HAP-1 (cell line): ENCODE measurements at regions not wholly inside any gene's neighbourhood (a gene's known extent, or its start where the extent isn't known, plus 50 kb on each side); places are given as distances from the start of the nearest gene placed in this dataset.
"Not testable (repeated sequence)": the region's sequence is repeated elsewhere in the genome, so short reads cannot be mapped to it uniquely, and the experiment has no call there.

Source experiments
- DNase-seq, 2 experiments: peaks; one replicate each; pipeline ENCODE4 v3.0.0-alpha.2; 2016 to 2020; ENCODE audit warnings: low spot score in 2 of 2
- H3K27me3 ChIP-seq: fragments of 250-450 bp; sonication (Bioruptor Pico); 2 replicates; pipeline ENCODE4 v1.5.1; 2020; ENCODE audit warnings: low read depth, mild to moderate bottlenecking, moderate library complexity
- H3K36me3 ChIP-seq: fragments of 250-450 bp; sonication (Bioruptor Pico); replicated peaks from 2 replicates; pipeline ENCODE4 v1.5.1; 2020; ENCODE audit warnings: mild to moderate bottlenecking
- H3K4me1 ChIP-seq: fragments of 250-450 bp; sonication (Bioruptor Pico); 2 replicates; pipeline ENCODE4 v1.5.1; 2020; ENCODE audit warnings: mild to moderate bottlenecking
- H3K4me3 ChIP-seq: fragments of 250-450 bp; sonication (Bioruptor Pico); 2 replicates; pipeline ENCODE4 v1.5.1; 2020; ENCODE audit warnings: mild to moderate bottlenecking, moderate library complexity
- H3K9me3 ChIP-seq: fragments of 250-450 bp; sonication (Bioruptor Pico); 2 replicates; pipeline ENCODE4 v1.5.1; 2020; ENCODE audit warnings: mild to moderate bottlenecking, moderate library complexity
- in situ Hi-C: fragments of 300-500 bp; cut with MboI; formaldehyde crosslinking; loops from 3 replicates; pipeline ENCODE4 v1.14.3; 2020; ENCODE audit warnings: low sequenced_read_pairs, inconsistent platforms, mixed read lengths

DNA sequence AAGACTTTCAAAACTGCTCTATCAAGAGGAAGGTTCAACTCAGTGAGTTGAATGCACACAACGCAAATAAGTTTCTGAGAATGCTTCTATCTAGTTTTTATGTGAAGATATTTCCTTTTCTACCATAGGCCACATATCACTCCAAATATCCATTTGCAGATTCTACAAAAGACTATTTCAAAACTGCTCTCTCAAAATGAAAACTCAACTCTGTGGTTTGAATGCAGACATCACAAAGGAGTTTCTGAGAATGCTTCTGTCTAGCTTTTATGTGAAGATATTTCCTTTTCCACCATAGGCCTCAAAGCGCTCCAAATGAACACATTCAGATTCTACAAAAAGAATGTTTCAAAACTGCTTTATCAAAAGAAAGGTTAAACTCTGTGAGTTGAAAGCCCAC is 1093.1 kb upstream of the DEFB115 start:
- H3K9me3 ChIP-seq, H3K4me1 ChIP-seq, H3K27me3 ChIP-seq, H3K36me3 ChIP-seq, DNase-seq, in situ Hi-C loops, H3K4me3 ChIP-seq: not testable (repeated sequence)

DNA sequence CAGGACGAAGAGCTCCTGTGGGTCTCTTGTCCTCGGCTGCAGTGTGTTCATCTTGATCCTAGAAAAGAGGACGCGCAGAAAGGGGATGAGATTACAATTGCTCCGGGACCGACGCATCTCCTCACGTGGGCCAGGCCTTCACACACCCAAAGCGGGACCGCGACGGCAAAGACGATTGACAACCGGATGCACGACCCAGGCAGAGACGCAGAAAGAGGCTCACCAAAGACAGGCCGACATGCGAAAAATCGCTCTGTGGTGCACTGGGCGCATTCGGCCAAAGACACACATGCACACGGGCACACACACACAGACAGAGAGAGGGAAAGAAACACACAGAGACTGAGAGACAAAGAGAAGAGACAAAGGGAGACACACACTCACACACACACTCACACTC is 1089.9 kb upstream of the DEFB115 start:
- Histone ChIP-seq H3K9me3 (no peaks in the 10 kb centered on the region), H3K4me3 (no peak overlapping the region)
- in situ Hi-C loops = no loop called here

DNA sequence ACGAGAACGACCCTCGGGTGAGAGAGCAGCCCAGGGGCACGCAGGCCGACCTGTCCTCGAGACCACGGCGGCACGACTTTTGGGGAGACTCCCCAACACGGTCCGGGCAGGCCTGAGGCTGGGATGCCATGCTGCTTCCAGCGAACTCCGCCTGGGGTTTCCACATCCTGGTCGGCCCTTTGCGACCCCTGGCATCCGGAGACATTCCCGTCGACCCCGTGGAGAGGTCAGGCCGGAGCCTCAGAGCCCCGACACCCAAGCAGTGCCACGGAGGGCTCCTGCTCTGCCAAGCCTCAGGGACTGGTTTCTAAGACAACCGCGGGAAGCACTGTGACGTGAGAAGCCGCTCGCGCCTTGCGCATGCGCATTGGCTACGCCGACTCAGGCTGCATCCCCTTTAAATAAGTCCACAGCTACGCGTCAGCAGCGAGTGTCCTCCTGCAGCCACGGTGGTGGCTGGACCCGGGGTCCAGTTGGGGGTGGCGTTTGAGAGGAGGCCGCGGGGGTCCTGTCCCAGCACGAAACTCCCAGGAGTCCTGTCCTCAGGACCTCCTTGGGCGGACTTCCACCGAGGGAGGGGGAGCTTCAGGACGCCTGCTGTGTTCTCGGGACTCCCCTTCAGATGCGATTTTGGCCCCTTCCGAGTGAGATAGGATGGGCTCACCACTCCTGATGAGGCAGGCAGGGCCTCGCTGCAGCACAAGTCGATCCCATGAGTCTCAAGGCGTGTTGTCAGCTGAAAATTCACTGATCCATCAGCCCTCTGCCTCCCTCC is 1089.3 kb upstream of the DEFB115 start:
- no peaks in the 10 kb centered on the region for H3K9me3 ChIP-seq
- H3K4me1 ChIP-seq = no peaks in the 10 kb centered on the region
- no peaks in the 10 kb centered on the region for H3K36me3 ChIP-seq
- no peak for DNase-seq
- in situ Hi-C loops = no loop called here
- H3K27me3 ChIP-seq = no peaks in the 10 kb centered on the region
- no peak overlapping the region for H3K4me3 ChIP-seq

More for the DNA sequence above, 1089.9 kb upstream of the DEFB115 start:
- Histone ChIP-seq H3K27me3 (no peaks in the 10 kb centered on the region), H3K36me3 (no peaks in the 10 kb centered on the region), H3K4me1 (no peaks in the 10 kb centered on the region)
- no peak for DNase-seq

DNA sequence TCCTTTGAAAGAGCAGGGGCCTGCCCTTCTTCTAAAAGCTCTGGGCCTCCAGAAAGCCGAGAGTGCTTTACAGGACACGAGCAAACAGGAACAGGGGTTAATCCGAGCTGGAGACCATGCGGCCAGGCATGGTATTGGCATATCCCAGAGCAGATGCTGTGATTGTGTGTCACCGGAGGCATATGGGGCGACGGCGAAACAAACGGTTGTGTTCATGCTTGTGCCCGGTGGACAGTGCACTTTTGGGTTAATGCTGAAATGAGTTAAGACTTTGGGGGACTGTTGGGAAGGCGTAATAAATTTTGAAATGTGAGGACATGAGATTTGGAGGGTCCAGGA is 1088.7 kb upstream of the DEFB115 start:
- H3K4me3 ChIP-seq = no peak overlapping the region
- no peaks in the 10 kb centered on the region for H3K36me3 ChIP-seq
- no peaks in the 10 kb centered on the region for H3K4me1 ChIP-seq
- no peak for DNase-seq
- H3K9me3 ChIP-seq = no peaks in the 10 kb centered on the region
- in situ Hi-C loops = no loop called here
- H3K27me3 ChIP-seq = no peaks in the 10 kb centered on the region

DNA sequence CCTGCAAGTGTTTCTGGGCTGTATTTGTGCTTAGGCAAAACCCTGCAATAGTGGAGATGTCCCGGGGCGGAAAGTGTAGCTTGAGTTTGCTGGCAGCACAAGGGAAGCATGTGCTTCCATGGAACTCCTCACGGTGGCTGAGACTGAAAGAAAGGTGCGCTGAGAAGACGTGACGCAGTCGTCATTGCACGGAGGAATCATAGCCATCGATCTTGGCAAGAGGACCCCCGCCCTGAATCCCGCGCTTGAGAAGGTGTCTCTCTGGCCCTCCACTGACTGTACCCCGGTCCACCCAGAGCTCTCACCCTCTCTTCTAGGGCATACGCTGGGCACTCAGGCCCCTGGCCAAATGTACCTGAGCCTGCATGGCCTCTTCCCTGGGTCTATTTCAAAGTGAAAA is 1081.8 kb upstream of the DEFB115 start:
- in situ Hi-C loops = no loop called here
- no peaks in the 10 kb centered on the region for H3K4me1 ChIP-seq
- no peaks in the 10 kb centered on the region for H3K9me3 ChIP-seq
- H3K36me3 ChIP-seq = no peaks in the 10 kb centered on the region
- H3K4me3 ChIP-seq = no peak overlapping the region
- DNase-seq = no peak
- no peaks in the 10 kb centered on the region for H3K27me3 ChIP-seq

DNA sequence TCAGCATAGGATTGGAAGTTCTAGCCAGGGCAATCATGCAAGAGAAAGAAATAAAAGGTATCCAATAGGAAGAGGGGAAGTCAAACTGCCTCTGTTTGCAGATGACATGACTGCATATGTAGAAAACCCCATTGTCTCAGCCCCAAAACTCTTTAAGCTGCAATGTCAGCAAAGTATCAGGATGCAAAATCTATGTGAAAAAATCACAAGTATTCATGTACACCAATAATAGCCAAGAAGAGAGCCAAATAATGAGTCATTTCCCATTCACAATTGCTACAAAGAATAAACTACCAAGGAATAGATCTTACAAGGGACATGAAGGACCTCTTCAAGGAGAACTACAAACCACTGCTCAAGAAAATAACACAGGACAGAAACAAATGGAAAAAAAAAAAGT is 1074.3 kb upstream of the DEFB115 start:
- H3K4me3 ChIP-seq, H3K4me1 ChIP-seq, H3K36me3 ChIP-seq, DNase-seq, H3K27me3 ChIP-seq, in situ Hi-C loops, H3K9me3 ChIP-seq: not testable (repeated sequence)

DNA sequence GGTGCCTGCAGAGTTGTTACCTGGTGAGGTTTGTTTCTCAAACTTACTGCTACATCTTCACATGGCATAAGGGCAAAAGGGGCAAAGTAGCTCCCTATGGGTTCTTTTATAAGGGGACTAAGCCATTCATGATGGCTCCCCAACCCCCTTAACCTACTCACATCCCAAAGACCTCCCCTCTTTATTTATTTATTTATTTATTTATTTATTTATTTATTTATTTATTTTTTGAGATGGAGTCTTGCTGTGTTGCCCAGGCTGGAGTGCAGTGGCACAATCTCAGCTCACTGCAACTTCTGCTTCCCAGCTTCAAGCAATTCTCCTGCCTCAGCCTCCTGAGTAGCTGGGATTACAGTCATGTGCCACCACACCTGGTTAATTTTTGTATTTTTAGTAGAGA is 1065.7 kb upstream of the DEFB115 start:
- H3K4me3 ChIP-seq, H3K9me3 ChIP-seq, H3K27me3 ChIP-seq, H3K36me3 ChIP-seq, in situ Hi-C loops, DNase-seq, H3K4me1 ChIP-seq: not testable (repeated sequence)

DNA sequence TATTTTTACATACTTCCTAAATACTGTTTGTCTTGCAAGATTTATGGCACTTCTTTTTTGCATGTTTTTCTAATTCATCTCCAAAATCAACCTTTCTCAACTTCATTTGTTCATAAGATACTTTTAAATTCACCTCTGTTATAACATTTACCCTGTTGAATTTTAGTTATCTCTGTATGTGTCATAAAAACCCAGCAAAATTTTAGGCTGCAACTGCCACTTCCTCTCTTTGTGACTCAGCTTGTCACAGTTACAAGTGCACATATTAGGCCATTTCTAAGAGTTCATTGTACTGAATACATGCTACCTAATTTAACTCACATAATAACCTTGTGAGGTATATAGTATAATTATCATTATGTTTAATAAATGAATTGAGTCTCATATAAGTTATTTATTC is 1023.0 kb upstream of the DEFB115 start:
- in situ Hi-C loops, H3K4me1 ChIP-seq, H3K27me3 ChIP-seq, H3K9me3 ChIP-seq, H3K36me3 ChIP-seq, DNase-seq, H3K4me3 ChIP-seq: not testable (repeated sequence)

DNA sequence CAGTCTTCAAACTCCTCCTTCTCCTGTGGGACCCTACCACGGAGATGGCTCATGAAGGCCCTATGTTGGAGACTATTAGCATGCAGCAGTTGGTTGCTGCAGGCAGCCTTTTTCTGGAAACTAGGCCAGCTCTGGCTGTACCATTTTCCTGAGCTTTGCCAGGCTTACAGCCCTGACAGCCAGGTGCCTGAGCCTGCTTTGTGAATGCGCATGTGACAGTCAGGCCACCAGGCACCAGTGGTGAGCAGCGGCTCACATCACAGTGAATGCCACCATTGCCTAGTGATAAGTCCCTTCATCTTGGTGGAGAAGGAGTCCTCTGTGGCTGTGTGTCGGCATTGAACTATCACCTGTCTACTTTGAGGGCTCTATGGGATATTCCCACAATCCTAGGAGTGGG is 982.4 kb upstream of the DEFB115 start:
- H3K4me3 ChIP-seq, H3K4me1 ChIP-seq, H3K27me3 ChIP-seq, H3K9me3 ChIP-seq, in situ Hi-C loops, DNase-seq, H3K36me3 ChIP-seq: not testable (repeated sequence)

DNA sequence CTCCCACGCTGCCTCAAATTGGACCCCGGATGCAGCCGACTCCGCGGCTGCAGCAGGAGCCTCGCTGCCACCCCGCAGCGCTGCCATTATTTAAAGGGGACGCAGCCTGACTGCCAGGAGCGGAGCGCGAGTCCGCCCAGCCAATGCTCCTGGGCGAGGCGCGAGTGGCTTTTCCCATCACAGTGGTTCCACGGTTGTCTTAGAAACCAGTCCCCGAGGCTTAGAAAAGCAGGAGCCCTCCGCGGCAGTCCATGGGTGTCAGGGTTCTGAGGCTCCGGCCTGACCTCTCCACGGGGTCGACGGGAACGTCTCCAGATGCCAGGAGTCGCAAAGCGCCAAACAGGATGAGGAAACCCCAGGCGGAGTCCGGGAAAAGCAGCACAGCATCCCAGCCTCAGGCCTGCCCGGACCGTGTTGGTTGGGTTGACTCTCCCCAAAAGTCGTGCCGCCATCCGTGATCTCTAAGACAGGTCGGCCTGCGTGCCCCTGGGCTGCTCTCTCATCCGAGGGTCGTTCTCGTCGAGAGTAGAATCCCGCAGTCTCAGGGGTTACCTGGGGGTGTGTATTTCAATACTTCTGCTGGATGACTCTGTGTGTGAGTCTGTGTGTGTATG is 975.8 kb upstream of the DEFB115 start:
- no peak for DNase-seq
- no peak overlapping the region for H3K4me3 ChIP-seq
- no peaks in the 10 kb centered on the region for H3K9me3 ChIP-seq
- no peaks in the 10 kb centered on the region for H3K4me1 ChIP-seq
- H3K36me3 ChIP-seq = no peaks in the 10 kb centered on the region
- in situ Hi-C loops = no loop called here
- H3K27me3 ChIP-seq = no peaks in the 10 kb centered on the region

DNA sequence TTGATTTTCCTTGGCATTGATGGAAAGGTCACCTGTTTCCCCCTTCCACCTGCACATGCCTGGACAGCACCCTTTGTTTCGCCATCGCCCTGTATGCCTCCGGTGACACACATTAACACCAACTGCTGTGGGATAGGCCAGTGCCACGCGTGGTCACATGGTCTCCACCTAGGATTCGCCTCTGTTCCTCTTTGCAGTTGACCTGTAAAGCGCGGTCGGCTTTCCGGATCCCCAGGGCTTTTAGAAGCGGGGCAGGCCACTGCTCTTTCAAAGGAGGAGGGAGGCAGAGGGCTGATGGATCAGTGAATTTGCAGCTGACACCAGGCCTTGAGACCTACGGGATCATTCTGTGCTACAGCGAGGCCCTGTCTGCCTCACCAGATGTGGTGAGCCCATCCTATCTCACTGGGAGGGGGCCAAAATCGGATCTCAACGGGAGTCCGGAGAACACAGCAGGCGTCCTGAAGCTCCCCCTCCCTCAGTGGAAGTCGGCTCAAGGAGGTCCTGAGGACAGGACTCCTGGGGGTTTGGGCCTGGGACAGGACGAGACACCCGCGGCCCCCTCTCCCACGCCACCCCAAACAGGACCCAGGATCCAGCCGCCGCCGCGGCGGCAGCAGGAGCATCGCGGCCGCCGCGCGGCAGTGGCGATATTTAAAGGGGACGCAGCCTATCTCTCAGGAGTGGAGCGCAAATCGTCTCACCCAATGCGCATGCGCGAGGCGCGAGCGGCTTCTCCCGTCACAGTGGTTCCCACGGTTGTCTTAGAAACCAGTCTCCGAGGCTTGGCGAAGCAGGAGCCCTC is 973.8 kb upstream of the DEFB115 start:
- H3K4me3 ChIP-seq, H3K36me3 ChIP-seq, H3K9me3 ChIP-seq, H3K27me3 ChIP-seq, H3K4me1 ChIP-seq, in situ Hi-C loops, DNase-seq: not testable (repeated sequence)

DNA sequence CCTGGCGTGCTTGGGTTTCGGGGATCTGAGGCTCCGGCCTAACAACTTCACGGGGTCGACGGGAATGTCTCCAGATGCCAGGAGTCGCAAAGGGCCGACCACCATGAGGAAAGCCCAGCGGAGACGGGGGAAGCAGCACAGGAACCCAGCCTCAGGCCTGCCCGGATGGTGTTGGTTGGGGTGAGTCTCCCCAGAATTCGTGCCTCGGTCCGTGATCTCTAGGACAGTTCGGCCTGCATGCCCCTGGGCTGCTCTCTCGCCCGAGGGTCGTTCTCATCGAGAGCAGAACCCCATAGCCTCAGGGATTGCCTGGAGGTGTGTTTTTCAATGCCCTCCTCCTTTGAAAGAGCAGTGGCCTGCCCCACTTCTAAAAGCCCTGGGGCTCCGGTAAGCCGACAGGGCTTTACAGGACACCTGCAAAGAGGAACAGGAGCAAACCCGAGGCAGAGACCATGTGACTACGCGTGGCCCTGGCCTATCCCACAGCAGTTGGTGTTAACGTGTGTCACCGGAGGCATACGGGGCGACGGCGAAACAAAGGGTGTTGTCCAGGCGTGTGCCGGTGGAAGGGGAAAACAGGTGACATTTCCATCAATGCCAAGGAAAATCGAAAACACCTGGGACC is 973.1 kb upstream of the DEFB115 start:
- no peaks in the 10 kb centered on the region for H3K4me1 ChIP-seq
- in situ Hi-C loops = no loop called here
- H3K4me3 ChIP-seq = no peak overlapping the region
- H3K36me3 ChIP-seq = no peaks in the 10 kb centered on the region
- no peaks in the 10 kb centered on the region for H3K27me3 ChIP-seq
- H3K9me3 ChIP-seq = no peaks in the 10 kb centered on the region
- no peak for DNase-seq

DNA sequence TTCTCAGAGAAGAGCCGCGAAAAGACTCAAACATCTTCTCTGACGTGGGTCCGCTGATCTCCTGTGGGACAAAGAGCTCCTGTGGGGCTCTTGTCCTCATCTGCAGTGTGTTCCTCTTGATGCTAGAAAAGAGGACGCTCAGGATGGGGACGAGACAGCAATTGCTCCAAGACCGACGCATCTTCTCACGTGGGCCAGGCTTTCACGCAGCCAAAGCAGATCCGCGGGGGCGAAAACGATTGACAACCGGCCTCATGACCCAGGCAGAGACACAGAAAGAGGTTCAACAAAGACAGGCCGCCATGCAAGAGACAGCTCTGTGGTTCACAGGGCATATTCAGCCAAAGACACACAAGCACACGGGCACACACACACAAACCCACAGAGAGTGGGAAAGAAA is 971.8 kb upstream of the DEFB115 start:
- Histone ChIP-seq H3K36me3 (no peaks in the 10 kb centered on the region), H3K4me3 (no peak overlapping the region), H3K27me3 (no peaks in the 10 kb centered on the region), H3K4me1 (no peaks in the 10 kb centered on the region), H3K9me3 (no peaks in the 10 kb centered on the region)
- in situ Hi-C loops = no loop called here
- no peak for DNase-seq

DNA sequence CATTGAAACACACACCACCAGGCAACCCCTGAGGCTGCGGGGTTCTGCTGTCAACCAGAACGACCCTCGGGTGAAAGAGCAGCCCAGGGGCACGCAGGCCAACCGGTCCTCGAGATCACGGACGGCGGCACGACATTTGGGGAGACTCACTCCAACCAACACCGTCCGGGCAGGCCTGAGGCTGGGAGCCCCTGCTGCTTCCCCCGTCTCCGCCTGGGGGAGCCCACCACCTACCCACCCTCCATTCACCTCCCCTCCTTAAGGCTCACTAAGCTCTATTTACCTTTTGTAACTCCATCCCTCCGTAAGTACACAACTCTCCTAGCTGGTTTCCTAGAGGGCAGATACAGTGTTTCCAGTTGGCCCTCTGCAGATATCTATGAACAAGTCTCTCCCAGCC is 971.3 kb upstream of the DEFB115 start:
- no peaks in the 10 kb centered on the region for H3K36me3 ChIP-seq
- no peak overlapping the region for H3K4me3 ChIP-seq
- no peaks in the 10 kb centered on the region for H3K27me3 ChIP-seq
- H3K4me1 ChIP-seq = no peaks in the 10 kb centered on the region
- no peaks in the 10 kb centered on the region for H3K9me3 ChIP-seq
- in situ Hi-C loops = no loop called here
- DNase-seq = peak; percentile 5 to 31
